ENCODE measurements at regions not wholly inside any gene's neighbourhood (a gene's known extent, or its start where the extent isn't known, plus 50 kb on each side); places are given as distances from the start of the nearest gene placed in this dataset.

DNA sequence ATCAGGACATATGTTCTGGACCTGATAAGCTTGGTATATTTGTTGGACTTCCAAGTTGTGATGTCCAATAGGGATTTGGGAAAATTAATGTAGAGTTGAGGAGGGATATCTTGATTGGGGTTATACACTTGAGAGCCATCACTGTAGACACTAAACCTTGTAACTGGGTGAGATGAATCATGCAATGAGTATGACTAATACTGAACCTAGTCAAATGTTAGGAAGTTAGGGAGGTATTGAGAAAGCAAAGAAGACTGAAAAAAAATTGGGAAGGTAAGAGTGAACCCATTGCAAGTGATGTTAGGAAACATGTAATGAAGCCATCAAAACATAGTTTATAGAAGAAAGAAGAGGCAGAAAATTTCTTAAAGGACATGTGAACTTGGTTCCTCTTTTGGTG, 668.4 kb upstream of the CDH9 start:
- no peaks in the 10 kb centered on the region for H3K79me2 ChIP-seq (ENCODE audit: control insufficient read depth in 1 of 2, insufficient read depth in 2 of 2, low read length in 2 of 2)
- H2AK5ac ChIP-seq (ENCODE audit: low read depth, low read length) = no peak overlapping the region
- no peak overlapping the region for H3K23ac ChIP-seq (ENCODE audit: insufficient read length)
- no peak overlapping the region for H4K8ac ChIP-seq (ENCODE audit: extremely low read depth, insufficient read depth, low read length)
- H4K20me1 ChIP-seq (replicated peaks in 1 of 2; ENCODE audit: control insufficient read depth in 1 of 2, insufficient read depth in 2 of 2, low read length in 2 of 2) = no peaks in the 10 kb centered on the region
- H3K9me3 ChIP-seq (ENCODE audit: insufficient read depth in 2 of 2, low read depth in 1 of 2, low read length in 1 of 2) = no peaks in the 10 kb centered on the region
- no peak overlapping the region for H3K4me3 ChIP-seq (ENCODE audit: extremely low read depth in 1 of 4, insufficient read depth in 2 of 4, low read depth in 3 of 4, low read length in 4 of 4)
- no peak overlapping the region for H3K14ac ChIP-seq (ENCODE audit: insufficient read length)
- no peak overlapping the region for H2BK20ac ChIP-seq (ENCODE audit: low read length)
- H3K9ac ChIP-seq (replicated peaks in 1 of 4; ENCODE audit: extremely low read depth in 1 of 4, low read depth in 3 of 4, low read length in 3 of 4) = no peak overlapping the region
- H3K36me3 ChIP-seq (ENCODE audit: control insufficient read depth in 2 of 4, insufficient read depth in 4 of 4, low read length in 3 of 4) = no peaks in the 10 kb centered on the region
- no peak overlapping the region for H2BK120ac ChIP-seq (replicated peaks; ENCODE audit: low read depth, low read length)
- FAIRE-seq = no peak
- DNase-seq (ENCODE audit: low read depth in 1 of 2, low spot score in 2 of 2) = no peak
- TF ChIP-seq CHD2 (IDR thresholded peaks at IDR 0.05; ENCODE audit: low read length) (no peak), TAF1 (IDR thresholded peaks at IDR 0.05; ENCODE audit: low read depth, low read length) (no peak), SRF (IDR thresholded peaks at IDR 0.05; ENCODE audit: low read depth, low read length) (no peak), CREB1 (IDR thresholded peaks at IDR 0.05) (no peak), BRCA1 (IDR thresholded peaks at IDR 0.05; ENCODE audit: low read depth, low read length) (no peak), JUN (IDR thresholded peaks at IDR 0.05; ENCODE audit: low read depth, low read length) (no peak), ASH2L (IDR thresholded peaks at IDR 0.05; ENCODE audit: low read length) (no peak), RAD21 (IDR thresholded peaks at IDR 0.05 in 1 of 2, conservative IDR thresholded peaks at IDR 0.05 in 1 of 2; ENCODE audit: low read depth in 2 of 2, low read length in 2 of 2) (no peak), RXRA (IDR thresholded peaks at IDR 0.05; ENCODE audit: insufficient read depth, low read depth, low read length) (no peak)
- TF ChIP-seq, protein P1, sequence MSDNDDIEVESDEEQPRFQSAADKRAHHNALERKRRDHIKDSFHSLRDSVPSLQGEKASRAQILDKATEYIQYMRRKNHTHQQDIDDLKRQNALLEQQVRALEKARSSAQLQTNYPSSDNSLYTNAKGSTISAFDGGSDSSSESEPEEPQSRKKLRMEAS (IDR thresholded peaks at IDR 0.05) = no peak
- TF ChIP-seq, protein P2, sequence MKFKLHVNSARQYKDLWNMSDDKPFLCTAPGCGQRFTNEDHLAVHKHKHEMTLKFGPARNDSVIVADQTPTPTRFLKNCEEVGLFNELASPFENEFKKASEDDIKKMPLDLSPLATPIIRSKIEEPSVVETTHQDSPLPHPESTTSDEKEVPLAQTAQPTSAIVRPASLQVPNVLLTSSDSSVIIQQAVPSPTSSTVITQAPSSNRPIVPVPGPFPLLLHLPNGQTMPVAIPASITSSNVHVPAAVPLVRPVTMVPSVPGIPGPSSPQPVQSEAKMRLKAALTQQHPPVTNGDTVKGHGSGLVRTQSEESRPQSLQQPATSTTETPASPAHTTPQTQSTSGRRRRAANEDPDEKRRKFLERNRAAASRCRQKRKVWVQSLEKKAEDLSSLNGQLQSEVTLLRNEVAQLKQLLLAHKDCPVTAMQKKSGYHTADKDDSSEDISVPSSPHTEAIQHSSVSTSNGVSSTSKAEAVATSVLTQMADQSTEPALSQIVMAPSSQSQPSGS (IDR thresholded peaks at IDR 0.05; ENCODE audit: low read length) = no peak
- H2BK12ac ChIP-seq (ENCODE audit: low read depth, low read length) = no peak overlapping the region
- H3K23me2 ChIP-seq (ENCODE audit: low read depth, low read length) = no peaks in the 10 kb centered on the region
- no peak overlapping the region for H3K4me2 ChIP-seq (ENCODE audit: insufficient read depth in 1 of 2, low read depth in 2 of 2, low read length in 2 of 2)
- H2AFZ ChIP-seq (ENCODE audit: low read length) = no peak overlapping the region
- no peaks in the 10 kb centered on the region for H3K27me3 ChIP-seq (replicated peaks in 1 of 4; ENCODE audit: control insufficient read depth in 3 of 4, extremely low read depth in 1 of 4, insufficient read depth in 3 of 4, low read length in 3 of 4)
- no peak overlapping the region for H3K18ac ChIP-seq (ENCODE audit: extremely low read depth, low read length)
- no peak overlapping the region for H4K91ac ChIP-seq (replicated peaks; ENCODE audit: insufficient read length, low read length)
- H2BK15ac ChIP-seq (ENCODE audit: low read length) = no peak overlapping the region
- peaks cover 0 to 6% (median 0%) of the 10 kb centered on the region in 4 experiments; a peak in 2 of 7 replicates for H3K4me1 ChIP-seq (replicated peaks in 1 of 4; ENCODE audit: control insufficient read depth in 3 of 4, insufficient read depth in 4 of 4, low read length in 3 of 4)
- H3K79me1 ChIP-seq (ENCODE audit: low read depth, low read length) = no peaks in the 10 kb centered on the region
- H2BK5ac ChIP-seq (ENCODE audit: low read depth, low read length) = no peak overlapping the region
- H4K5ac ChIP-seq (ENCODE audit: insufficient read length, low read depth, low read length) = no peak overlapping the region
- no peak overlapping the region for H3K56ac ChIP-seq (replicated peaks; ENCODE audit: insufficient read length, low read depth, low read length)
- POLR2A ChIA-PET (ENCODE audit: partially characterized antibody) = no interaction called here
- no peak overlapping the region for H3K27ac ChIP-seq (ENCODE audit: low read depth, low read length)
- CTCF ChIA-PET (ENCODE audit: partially characterized antibody) = interaction anchor here (0.7 kb wide), 1 partner anchor 159 kb away, joined by 3 read pairs; no protein-coding TSS in a partner anchor
- no peak overlapping the region for H3K4ac ChIP-seq (replicated peaks; ENCODE audit: insufficient read length, low read depth, low read length)

Data from H1 (cell line).